Lung (tissue), 11 donors: ENCODE measurements at regions not wholly inside any gene's neighbourhood (a gene's known extent, or its start where the extent isn't known, plus 50 kb on each side); places are given as distances from the start of the nearest gene placed in this dataset.

Experiments used
- ATAC-seq: fragments of 200-7000 bp; cut with Tn5 transposase; one replicate; pipeline ENCODE4 v1.9.1; 2020; ENCODE audit warnings: moderate number of reproducible peaks; ENCODE audit not compliant: insufficient read depth, low FRiP score
- DNase-seq, 3 donors: peaks; one replicate each; pipeline ENCODE4 v3.0.0-alpha.2; 2013 to 2017
- H3K27ac ChIP-seq, 2 donors: one replicate each; pipeline ENCODE4 v1.5.1; 2013; ENCODE audit warnings: mild to moderate bottlenecking in 2 of 2, moderate library complexity in 2 of 2, control low read depth in 1 of 2, inconsistent platforms in 1 of 2, low read depth in 1 of 2, low read length in 1 of 2
- H3K27me3 ChIP-seq, 3 donors: one replicate each; pipeline ENCODE4 v1.5.1; 2013; ENCODE audit warnings: low read length in 2 of 3; ENCODE audit not compliant: control insufficient read depth in 3 of 3, insufficient read depth in 3 of 3
- H3K36me3 ChIP-seq, 4 donors: one replicate each; pipeline ENCODE4 v1.5.1; 2013; ENCODE audit warnings: low read length in 4 of 4, mild to moderate bottlenecking in 1 of 4, moderate library complexity in 1 of 4; ENCODE audit not compliant: control insufficient read depth in 4 of 4, insufficient read depth in 4 of 4
- H3K4me1 ChIP-seq, 5 donors: one replicate each; pipeline ENCODE4 v1.5.1; 2013; ENCODE audit warnings: low read length in 5 of 5, mild to moderate bottlenecking in 2 of 5, moderate library complexity in 1 of 5; ENCODE audit not compliant: control insufficient read depth in 5 of 5, insufficient read depth in 5 of 5
- H3K4me3 ChIP-seq: one replicate; pipeline ENCODE4 v1.5.1; 2013; ENCODE audit warnings: mild to moderate bottlenecking, control low read depth, moderate library complexity
- H3K9ac ChIP-seq, 2 donors: one replicate each; pipeline ENCODE4 v1.5.1; 2013; ENCODE audit warnings: low read length in 2 of 2, control low read depth in 1 of 2; ENCODE audit not compliant: insufficient read depth in 1 of 2
- H3K9me3 ChIP-seq, 4 donors: one replicate each; pipeline ENCODE4 v1.5.1; 2013; ENCODE audit warnings: low read length in 3 of 4, mild to moderate bottlenecking in 1 of 4, moderate library complexity in 1 of 4; ENCODE audit not compliant: control insufficient read depth in 4 of 4, insufficient read depth in 3 of 4
- CTCF ChIP-seq: IDR thresholded peaks from 2 replicates; pipeline ENCODE4 v1.5.1; 2012; ENCODE audit warnings: mild to moderate bottlenecking; ENCODE audit errors: control extremely low read depth, extremely low read depth
- WGBS, 2 donors: extraction: QIAGEN DNeasy Blood & Tissue Kit; methylation state at CpG; one replicate each; pipeline ENCODE4 v1.1.7; 2013; 5-methylcytosine and 5-hydroxymethylcytosine counted together
- donor health status: control.
- donor health status: control.
- donor health status: Bipolar disorder and iron deficiency.
- donor health status: healthy.
- donor health status: DM: yes; HTN: yes; CAD: no.

DNA sequence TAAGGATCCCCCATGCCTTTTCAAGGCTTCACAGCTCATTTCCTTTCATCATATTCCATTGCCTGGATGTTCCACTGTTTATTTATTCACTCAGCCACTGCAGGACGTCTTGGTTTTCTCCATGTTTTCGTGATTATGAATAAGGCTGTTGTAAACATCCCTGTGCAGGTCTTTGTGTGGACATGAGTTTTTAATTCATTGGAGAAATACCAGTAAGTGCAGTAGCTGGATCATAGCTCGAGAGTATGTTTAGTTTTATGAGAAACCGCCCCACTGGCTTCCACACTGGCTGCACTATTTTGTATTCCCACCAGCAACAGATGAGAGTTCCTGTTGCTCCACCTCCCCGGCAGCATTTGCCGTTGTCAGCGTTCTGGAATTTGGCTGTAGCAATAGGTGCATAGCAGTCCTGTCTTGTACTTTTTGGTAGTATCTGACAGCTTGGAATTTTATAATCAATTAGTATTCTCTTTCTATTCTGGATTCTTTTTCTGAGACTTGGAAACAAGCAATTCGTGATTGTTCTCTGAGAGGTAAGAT, 269.9 kb upstream of the PITRM1 start:
- no peak for TF ChIP-seq CTCF
- no peak for DNase-seq

DNA sequence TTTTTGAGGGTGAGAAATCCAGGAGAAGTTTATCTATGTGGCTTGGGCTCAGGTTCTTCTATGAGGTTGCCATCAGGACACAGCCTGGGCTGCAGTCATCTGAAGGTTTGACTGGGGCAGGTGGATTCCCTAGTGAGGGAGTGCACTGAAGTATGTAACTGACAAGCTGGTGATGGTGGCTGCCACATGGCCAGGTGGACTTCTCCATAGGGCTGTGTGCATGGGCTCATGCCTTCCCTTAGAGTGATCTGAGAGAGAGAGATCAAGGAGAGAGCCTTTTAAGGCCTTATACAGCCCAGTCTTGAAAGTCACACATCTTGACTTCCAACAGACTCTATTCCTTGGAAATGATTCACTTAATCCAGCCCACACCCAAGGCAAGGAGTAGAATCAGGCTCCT, 266.6 kb upstream of the PITRM1 start:
- peaks cover 0 to 13% (median 5%) of the 10 kb centered on the region in 5 donors for H3K4me1 ChIP-seq
- H3K4me3 ChIP-seq = no peak overlapping the region
- no peak overlapping the region for H3K9ac ChIP-seq
- H3K27ac ChIP-seq = no peak overlapping the region
- no peak for DNase-seq
- no peak for ATAC-seq
- H3K36me3 ChIP-seq = no peaks in the 10 kb centered on the region
- H3K9me3 ChIP-seq = peaks cover 0 to 3% (median under 1%) of the 10 kb centered on the region in 4 donors
- TF ChIP-seq CTCF = no peak
- no peaks in the 10 kb centered on the region for H3K27me3 ChIP-seq

More for the DNA sequence above, 269.9 kb upstream of the PITRM1 start:
- Histone ChIP-seq H3K27me3 (no peaks in the 10 kb centered on the region), H3K4me1 (peaks cover 0 to 3% (median 0%) of the 10 kb centered on the region in 5 donors), H3K9me3 (peaks cover 0 to 3% (median under 1%) of the 10 kb centered on the region in 4 donors), H3K27ac (no peak overlapping the region), H3K9ac (no peak overlapping the region), H3K4me3 (no peak overlapping the region), H3K36me3 (no peaks in the 10 kb centered on the region)
- ATAC-seq = no peak
- WGBS, 2 donors = 80 to 84% methylated on average over 8 of the region's 8 CpGs

DNA sequence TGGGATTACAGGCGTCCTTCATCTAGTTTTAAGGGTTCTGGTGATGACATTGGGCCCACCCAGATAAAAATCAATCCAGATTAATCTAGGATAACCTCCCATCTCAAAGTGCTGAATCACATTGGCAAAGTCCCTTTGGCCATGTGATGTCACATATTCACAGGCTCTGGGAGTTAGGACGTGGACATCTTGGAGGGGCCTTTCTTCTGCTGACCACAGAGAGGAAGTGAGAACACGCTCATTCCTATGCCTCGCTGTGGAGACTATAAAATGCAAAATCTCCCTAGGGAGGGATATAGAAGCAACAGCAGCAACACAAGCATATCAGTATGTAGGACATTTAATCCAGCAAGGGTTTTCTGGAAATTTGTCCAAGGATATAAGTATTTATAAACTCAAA, 266.0 kb upstream of the PITRM1 start:
- WGBS, 2 donors = 67 to 82% methylated on average over 4 of the region's 4 CpGs
- H3K36me3 ChIP-seq = no peaks in the 10 kb centered on the region
- TF ChIP-seq CTCF = no peak
- ATAC-seq (no peak), DNase-seq (no peak)
- H3K4me3 ChIP-seq = no peak overlapping the region
- no peaks in the 10 kb centered on the region for H3K27me3 ChIP-seq
- H3K4me1 ChIP-seq = peaks cover 0 to 13% (median 5%) of the 10 kb centered on the region in 5 donors
- peaks cover 0 to 3% (median under 1%) of the 10 kb centered on the region in 4 donors for H3K9me3 ChIP-seq
- no peak overlapping the region for H3K9ac ChIP-seq
- H3K27ac ChIP-seq = no peak overlapping the region

- Histone ChIP-seq H3K27ac (no peak overlapping the region), H3K27me3 (no peaks in the 10 kb centered on the region), H3K9ac (no peak overlapping the region), H3K4me3 (no peak overlapping the region), H3K36me3 (no peaks in the 10 kb centered on the region), H3K4me1 (peaks cover 0 to 13% (median 5%) of the 10 kb centered on the region in 5 donors), H3K9me3 (peaks cover 0 to 2% (median 0%) of the 10 kb centered on the region in 4 donors)
- no peak for DNase-seq
- no peak for ATAC-seq
- WGBS, 2 donors = 32 to 46% methylated on average over 4 of the region's 4 CpGs
- TF ChIP-seq CTCF = no peak
Observed at GRCh38 chr10:3435671-3436070, 263.1 kb upstream of the PITRM1 start.
